Osteocyte (in vitro differentiated cells): ENCODE measurements at regions not wholly inside any gene's neighbourhood (a gene's known extent, or its start where the extent isn't known, plus 50 kb on each side); places are given as distances from the start of the nearest gene placed in this dataset.

Source experiments
- DNase-seq: peaks from one replicate; pipeline ENCODE4 v3.0.0; 2021; ENCODE audit warnings: mixed read lengths; ENCODE audit not compliant: unreplicated experiment; ENCODE audit errors: extremely low spot score
- H3K27ac Mint-ChIP-seq: one replicate; pipeline ENCODE4 v1.8.0; 2021; ENCODE audit warnings: mild to moderate bottlenecking, mixed read lengths; ENCODE audit not compliant: unreplicated experiment
- H3K27me3 Mint-ChIP-seq: one replicate; pipeline ENCODE4 v1.8.0; 2021; ENCODE audit warnings: mixed read lengths; ENCODE audit not compliant: unreplicated experiment
- H3K36me3 Mint-ChIP-seq: one replicate; pipeline ENCODE4 v1.8.0; 2021; ENCODE audit warnings: mixed read lengths; ENCODE audit not compliant: unreplicated experiment
- H3K4me1 Mint-ChIP-seq: one replicate; pipeline ENCODE4 v1.8.0; 2021; ENCODE audit warnings: mixed read lengths; ENCODE audit not compliant: unreplicated experiment
- H3K4me3 Mint-ChIP-seq: one replicate; pipeline ENCODE4 v1.8.0; 2021; ENCODE audit warnings: mild to moderate bottlenecking, moderate library complexity, mixed read lengths; ENCODE audit not compliant: unreplicated experiment
- H3K9me3 Mint-ChIP-seq: one replicate; pipeline ENCODE4 v1.8.0; 2021; ENCODE audit warnings: mixed read lengths; ENCODE audit not compliant: unreplicated experiment
- CTCF ChIP-seq: fragments of 200-600 bp; sonication (generic); IDR thresholded peaks from 2 replicates; pipeline ENCODE4 v1.5.0; 2021; ENCODE audit warnings: antibody characterized with exemption, mild to moderate bottlenecking, moderate library complexity

DNA sequence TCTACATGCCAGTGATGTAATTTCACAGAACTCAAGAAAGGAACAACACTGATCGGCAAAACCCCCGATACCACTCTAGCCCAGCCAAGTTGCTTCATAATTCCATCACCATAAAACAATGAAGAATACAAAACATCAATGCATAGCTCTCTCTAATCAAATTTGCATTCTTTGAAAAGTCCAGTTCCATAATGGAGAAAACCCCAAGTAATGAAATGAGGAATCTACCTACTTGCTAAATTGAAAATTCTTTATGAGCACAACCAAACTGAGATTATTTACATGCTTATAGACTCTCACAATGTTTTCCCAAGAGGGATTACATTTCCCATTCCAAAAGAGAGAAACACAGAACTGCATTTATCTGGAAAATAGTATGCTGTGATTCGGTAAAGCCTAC, 186.5 kb downstream of the NR4A2 start:
- Mint-ChIP-seq H3K36me3 (no peaks in the 10 kb centered on the region), H3K4me1 (no peaks in the 10 kb centered on the region), H3K9me3 (no peaks in the 10 kb centered on the region), H3K4me3 (no peak overlapping the region), H3K27ac (no peak overlapping the region), H3K27me3 (peaks cover 2% of the 10 kb centered on the region)
- TF ChIP-seq CTCF, result no peak
- no peak for DNase-seq

DNA sequence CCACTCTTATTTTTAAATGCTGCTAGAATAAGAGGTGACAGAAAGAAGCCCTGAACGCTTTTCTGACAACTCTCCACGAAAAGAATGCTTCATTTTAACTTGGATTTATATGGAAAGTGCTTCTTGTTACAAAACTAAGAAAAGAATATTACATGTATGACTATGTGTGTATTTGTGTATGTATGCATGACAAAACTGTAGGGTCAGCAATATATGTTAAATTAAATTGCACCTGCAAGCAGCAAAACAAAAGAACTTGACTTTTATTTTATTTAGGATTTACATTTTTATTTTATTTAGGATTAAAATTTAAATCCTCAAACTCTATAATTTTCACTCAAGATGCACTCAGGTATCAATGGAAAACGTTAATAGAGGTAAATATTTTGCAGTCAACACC, 187.1 kb downstream of the NR4A2 start:
- DNase-seq, result no peak
- Mint-ChIP-seq H3K9me3 (no peaks in the 10 kb centered on the region), H3K4me3 (no peak overlapping the region), H3K27ac (no peak overlapping the region), H3K4me1 (no peaks in the 10 kb centered on the region), H3K27me3 (no peaks in the 10 kb centered on the region), H3K36me3 (no peaks in the 10 kb centered on the region)
- TF ChIP-seq CTCF, result no peak

DNA sequence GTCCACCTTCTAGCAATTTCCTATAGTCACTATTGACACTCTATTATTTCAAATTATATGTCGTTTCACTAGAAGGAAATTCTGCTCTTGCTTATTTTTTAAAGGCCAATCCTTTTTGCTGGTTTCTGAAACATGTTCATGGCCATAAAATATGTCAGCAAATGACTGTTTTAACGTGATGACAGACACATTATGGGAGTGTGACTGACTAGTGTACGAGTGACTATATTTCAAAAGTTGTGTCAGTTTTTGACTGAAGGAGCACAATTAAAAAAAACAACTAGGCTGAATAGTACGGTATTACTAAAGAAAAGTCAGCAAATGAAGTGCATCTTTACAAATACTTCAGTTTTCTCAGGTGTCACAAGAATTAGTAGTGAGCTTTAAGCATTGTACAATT, 196.0 kb downstream of the NR4A2 start:
- H3K4me3 Mint-ChIP-seq, result no peak overlapping the region
- no peaks in the 10 kb centered on the region for H3K36me3 Mint-ChIP-seq
- H3K9me3 Mint-ChIP-seq, result peaks cover 4% of the 10 kb centered on the region
- no peak for TF ChIP-seq CTCF
- peaks cover 9% of the 10 kb centered on the region for H3K27me3 Mint-ChIP-seq
- no peaks in the 10 kb centered on the region for H3K4me1 Mint-ChIP-seq
- no peak for DNase-seq
- no peak overlapping the region for H3K27ac Mint-ChIP-seq

GRCh38 chr2:156134887-156135286, 197.6 kb downstream of the NR4A2 start:
- no peak for DNase-seq
- H3K27me3 Mint-ChIP-seq, result peaks cover 9% of the 10 kb centered on the region
- no peaks in the 10 kb centered on the region for H3K4me1 Mint-ChIP-seq
- H3K9me3 Mint-ChIP-seq, result peaks cover 2% of the 10 kb centered on the region
- H3K4me3 Mint-ChIP-seq, result no peak overlapping the region
- no peak overlapping the region for H3K27ac Mint-ChIP-seq
- no peak for TF ChIP-seq CTCF
- no peaks in the 10 kb centered on the region for H3K36me3 Mint-ChIP-seq

- Mint-ChIP-seq H3K36me3 (no peaks in the 10 kb centered on the region), H3K27ac (no peak overlapping the region), H3K9me3 (no peaks in the 10 kb centered on the region), H3K4me1 (no peaks in the 10 kb centered on the region), H3K27me3 (peaks cover 9% of the 10 kb centered on the region), H3K4me3 (no peak overlapping the region)
- DNase-seq, result no peak
- no peak for TF ChIP-seq CTCF
Measured at GRCh38 chr2:156132941-156133340, 199.6 kb downstream of the NR4A2 start.
